ENCODE measurements at regions not wholly inside any gene's neighbourhood (a gene's known extent, or its start where the extent isn't known, plus 50 kb on each side); places are given as distances from the start of the nearest gene placed in this dataset.

DNA sequence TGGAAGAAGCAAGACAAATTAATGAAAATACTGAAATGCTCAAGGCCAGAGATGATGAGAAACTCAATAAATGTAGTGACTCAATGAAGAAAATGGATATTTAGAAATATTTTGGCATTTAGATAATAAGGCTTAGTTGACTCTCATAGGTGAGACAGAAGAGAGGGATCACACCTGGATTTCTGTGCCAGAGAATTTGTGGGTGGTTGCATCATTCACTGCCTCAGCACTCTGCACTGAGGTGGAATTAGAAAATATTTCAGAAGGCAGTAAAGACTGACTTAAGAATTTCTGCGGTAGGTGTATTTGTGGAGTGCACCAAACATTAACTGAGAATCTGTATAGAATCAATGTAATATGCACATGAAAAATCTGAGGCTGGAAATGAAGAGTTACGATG lies 848.3 kb upstream of the PCDH9 start:
- H3K9me3 ChIP-seq (ENCODE audit: insufficient read depth in 2 of 2, low read depth in 1 of 2, low read length in 1 of 2): no peaks in the 10 kb centered on the region
- H3K27ac ChIP-seq (ENCODE audit: low read depth, low read length): no peak overlapping the region
- no peak overlapping the region for H3K14ac ChIP-seq (ENCODE audit: insufficient read length)
- no peaks in the 10 kb centered on the region for H3K36me3 ChIP-seq (ENCODE audit: control insufficient read depth in 2 of 4, insufficient read depth in 4 of 4, low read length in 3 of 4)
- H3K4me1 ChIP-seq (replicated peaks in 1 of 4; ENCODE audit: control insufficient read depth in 3 of 4, insufficient read depth in 4 of 4, low read length in 3 of 4): no peaks in the 10 kb centered on the region; a peak in 1 of 7 replicates
- no peak overlapping the region for H3K4ac ChIP-seq (replicated peaks; ENCODE audit: insufficient read length, low read depth, low read length)
- H4K20me1 ChIP-seq (replicated peaks in 1 of 2; ENCODE audit: control insufficient read depth in 1 of 2, insufficient read depth in 2 of 2, low read length in 2 of 2): no peaks in the 10 kb centered on the region
- H4K5ac ChIP-seq (ENCODE audit: insufficient read length, low read depth, low read length): no peak overlapping the region
- H3K79me2 ChIP-seq (ENCODE audit: control insufficient read depth in 1 of 2, insufficient read depth in 2 of 2, low read length in 2 of 2): no peaks in the 10 kb centered on the region
- no peak overlapping the region for H4K8ac ChIP-seq (ENCODE audit: extremely low read depth, insufficient read depth, low read length)
- no peak overlapping the region for H2BK20ac ChIP-seq (ENCODE audit: low read length)
- H4K91ac ChIP-seq (replicated peaks; ENCODE audit: insufficient read length, low read length): no peak overlapping the region
- H2BK120ac ChIP-seq (replicated peaks; ENCODE audit: low read depth, low read length): no peak overlapping the region
- H3K4me2 ChIP-seq (ENCODE audit: insufficient read depth in 1 of 2, low read depth in 2 of 2, low read length in 2 of 2): no peak overlapping the region
- FAIRE-seq (no peak), DNase-seq (ENCODE audit: low read depth in 1 of 2, low spot score in 2 of 2) (no peak)
- no peaks in the 10 kb centered on the region for H3K79me1 ChIP-seq (ENCODE audit: low read depth, low read length)
- ChIA-PET POLR2A (ENCODE audit: partially characterized antibody) (no interaction called here), CTCF (ENCODE audit: partially characterized antibody) (no interaction called here)
- H3K9ac ChIP-seq (replicated peaks in 1 of 4; ENCODE audit: extremely low read depth in 1 of 4, low read depth in 3 of 4, low read length in 3 of 4): no peak overlapping the region
- no peak overlapping the region for H3K56ac ChIP-seq (replicated peaks; ENCODE audit: insufficient read length, low read depth, low read length)
- no peak overlapping the region for H2AFZ ChIP-seq (ENCODE audit: low read length)
- no peaks in the 10 kb centered on the region; a peak in 1 of 7 replicates for H3K27me3 ChIP-seq (replicated peaks in 1 of 4; ENCODE audit: control insufficient read depth in 3 of 4, extremely low read depth in 1 of 4, insufficient read depth in 3 of 4, low read length in 3 of 4)
- WGBS, 2 experiments (ENCODE audit: extremely low coverage in 1 of 2, insufficient coverage in 1 of 2, insufficient read length in 1 of 2, insufficient replicate concordance in 2 of 2, low coverage in 1 of 2, low lambda C conversion rate in 2 of 2, missing lambda C conversion rate in 1 of 2): 92% methylated on average over 2 of the region's 2 CpGs; no CpG with 5 or more reads in 1 of the 2 experiments
- no peak overlapping the region for H3K4me3 ChIP-seq (ENCODE audit: extremely low read depth in 1 of 4, insufficient read depth in 2 of 4, low read depth in 3 of 4, low read length in 4 of 4)
- H3K23ac ChIP-seq (ENCODE audit: insufficient read length): no peak overlapping the region
- no peaks in the 10 kb centered on the region for H3K23me2 ChIP-seq (ENCODE audit: low read depth, low read length)
- H2BK12ac ChIP-seq (ENCODE audit: low read depth, low read length): no peak overlapping the region
- no peak overlapping the region for H2BK5ac ChIP-seq (ENCODE audit: low read depth, low read length)
- no peak overlapping the region for H2AK5ac ChIP-seq (ENCODE audit: low read depth, low read length)
- no peak overlapping the region for H3K18ac ChIP-seq (ENCODE audit: extremely low read depth, low read length)
- no peak overlapping the region for H2BK15ac ChIP-seq (ENCODE audit: low read length)
- TF ChIP-seq RXRA (IDR thresholded peaks at IDR 0.05; ENCODE audit: insufficient read depth, low read depth, low read length) (no peak), POU5F1 (IDR thresholded peaks at IDR 0.05; ENCODE audit: low read depth, low read length) (no peak), SP4 (IDR thresholded peaks at IDR 0.05; ENCODE audit: low read length) (no peak), CTBP2 (IDR thresholded peaks at IDR 0.05; ENCODE audit: borderline replicate concordance, insufficient read depth, insufficient read length, low read length) (no peak), CEBPB (IDR thresholded peaks at IDR 0.05; ENCODE audit: low read depth, low read length) (no peak), ZNF274 (IDR thresholded peaks at IDR 0.05; ENCODE audit: borderline replicate concordance, extremely low read depth, low read length) (no peak), MAFK (IDR thresholded peaks at IDR 0.05; ENCODE audit: low read depth, low read length) (no peak), POLR2AphosphoS5 (IDR thresholded peaks at IDR 0.05; ENCODE audit: low read depth, low read length) (no peak), BCL11A (IDR thresholded peaks at IDR 0.05; ENCODE audit: low read depth in 2 of 2, low read length in 2 of 2) (no peak), CHD2 (IDR thresholded peaks at IDR 0.05; ENCODE audit: low read length) (no peak), TEAD4 (IDR thresholded peaks at IDR 0.05; ENCODE audit: low read depth, low read length) (no peak), CTCF (IDR thresholded peaks at IDR 0.05; ENCODE audit: control extremely low read depth in 1 of 3, insufficient read depth in 1 of 3, low read depth in 1 of 3, low read length in 3 of 3) (no peak)
- TF ChIP-seq, protein P1, sequence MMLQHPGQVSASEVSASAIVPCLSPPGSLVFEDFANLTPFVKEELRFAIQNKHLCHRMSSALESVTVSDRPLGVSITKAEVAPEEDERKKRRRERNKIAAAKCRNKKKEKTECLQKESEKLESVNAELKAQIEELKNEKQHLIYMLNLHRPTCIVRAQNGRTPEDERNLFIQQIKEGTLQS (IDR thresholded peaks at IDR 0.05; ENCODE audit: insufficient read depth, low read depth, low read length): no peak

All from H1 (cell line).